AG04449 (cell line): ENCODE measurements at regions not wholly inside any gene's neighbourhood (a gene's known extent, or its start where the extent isn't known, plus 50 kb on each side); places are given as distances from the start of the nearest gene placed in this dataset.

Experiments used
- CTCF ChIA-PET: fragments of 350-600 bp; formaldehyde crosslinking; extraction: SDS; loops from one replicate; lab custom pipeline; 2021; ENCODE audit warnings: antibody characterized with exemption; lab: Yijun Ruan, JAX
- POLR2A ChIA-PET: fragments of 400-600, 350-600 bp; formaldehyde crosslinking; extraction: SDS; loops from one replicate; lab custom pipeline; 2020; ENCODE audit warnings: antibody characterized with exemption, inconsistent platforms; lab: Yijun Ruan, JAX
- DNase-seq: peaks from one replicate; pipeline ENCODE4 v3.0.0-alpha.2; 2010; ENCODE audit warnings: low read depth, low spot score
- H3K4me3 ChIP-seq: 2 replicates; pipeline ENCODE4 v1.5.1; 2011; ENCODE audit warnings: low read depth, mild to moderate bottlenecking, control low read depth, low read length
- CTCF ChIP-seq: IDR thresholded peaks from one replicate; pipeline ENCODE4 v1.5.1; 2011; ENCODE audit warnings: mild to moderate bottlenecking, moderate library complexity, low read length, control low read depth, inconsistent platforms; ENCODE audit not compliant: insufficient read depth; ENCODE audit errors: missing control alignments

DNA sequence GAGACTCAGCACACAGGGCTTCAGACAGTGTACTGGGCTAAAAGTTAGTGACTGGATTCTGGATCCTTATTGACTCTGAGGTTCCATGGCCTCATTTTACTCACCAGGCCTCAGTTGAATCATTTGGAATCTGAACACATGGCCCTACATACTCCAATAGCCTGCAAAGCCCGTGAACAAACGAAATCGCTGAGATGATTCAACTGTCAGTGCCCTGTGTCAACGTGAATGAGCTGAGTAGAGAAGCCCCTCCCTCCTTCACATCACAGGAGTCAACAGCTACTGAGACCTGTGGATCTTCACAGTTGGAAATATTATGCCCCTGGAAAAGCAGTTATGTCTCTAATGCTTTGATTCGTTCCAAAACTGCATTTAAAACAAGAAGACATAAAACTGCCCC, 429.3 kb downstream of the GADD45G start:
- POLR2A ChIA-PET, result no interaction called here
- TF ChIP-seq CTCF, result no peak

GRCh38 chr9:90035471-90035870, 430.7 kb downstream of the GADD45G start:
- ChIA-PET CTCF (no interaction called here), POLR2A (no interaction called here)

More for the DNA sequence above, 429.3 kb downstream of the GADD45G start:
- CTCF ChIA-PET, result no interaction called here
- H3K4me3 ChIP-seq, result no peak overlapping the region
- DNase-seq, result no peak

DNA sequence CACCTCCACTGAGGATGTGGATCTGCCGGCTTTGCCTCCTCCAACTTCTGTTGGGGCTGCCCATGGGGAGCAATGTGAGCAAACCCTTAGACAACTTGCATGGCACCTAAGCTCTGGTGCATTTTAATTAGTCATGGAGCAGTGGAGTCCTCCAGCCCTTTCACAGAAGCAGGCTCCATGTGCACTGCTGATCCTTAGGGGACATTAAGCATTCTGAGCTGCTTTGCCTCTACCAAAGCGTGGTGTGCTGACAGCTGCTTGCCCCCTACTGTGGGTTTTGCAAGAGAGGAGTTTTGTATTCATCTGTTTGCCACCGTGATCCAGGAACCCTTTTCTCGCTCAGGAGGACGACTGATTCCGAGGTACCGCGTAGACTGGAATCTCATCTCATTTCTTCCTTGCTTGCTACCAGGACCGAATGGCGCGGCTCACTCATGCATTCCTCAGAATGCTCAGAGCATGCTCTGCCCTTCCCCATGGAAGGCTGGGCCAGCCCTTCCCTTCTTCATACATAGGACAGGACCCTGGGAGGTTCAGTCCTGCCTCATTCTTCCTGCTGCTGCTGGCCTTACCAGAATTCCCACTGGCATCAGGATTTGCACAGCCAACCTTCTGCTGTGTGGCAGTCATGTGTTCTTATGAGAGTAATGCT, 432.5 kb downstream of the GADD45G start:
- H3K4me3 ChIP-seq, result no peak overlapping the region
- ChIA-PET POLR2A (no interaction called here), CTCF (no interaction called here)
- no peak for DNase-seq
- TF ChIP-seq CTCF, result no peak

More at GRCh38 chr9:90035471-90035870, 430.7 kb downstream of the GADD45G start:
- no peak overlapping the region for H3K4me3 ChIP-seq
- no peak for TF ChIP-seq CTCF
- no peak for DNase-seq

GRCh38 chr9:90038763-90039162, 434.0 kb downstream of the GADD45G start:
- no peak for DNase-seq
- H3K4me3 ChIP-seq, result no peak overlapping the region
- ChIA-PET POLR2A (no interaction called here), CTCF (no interaction called here)
- TF ChIP-seq CTCF, result no peak

DNA sequence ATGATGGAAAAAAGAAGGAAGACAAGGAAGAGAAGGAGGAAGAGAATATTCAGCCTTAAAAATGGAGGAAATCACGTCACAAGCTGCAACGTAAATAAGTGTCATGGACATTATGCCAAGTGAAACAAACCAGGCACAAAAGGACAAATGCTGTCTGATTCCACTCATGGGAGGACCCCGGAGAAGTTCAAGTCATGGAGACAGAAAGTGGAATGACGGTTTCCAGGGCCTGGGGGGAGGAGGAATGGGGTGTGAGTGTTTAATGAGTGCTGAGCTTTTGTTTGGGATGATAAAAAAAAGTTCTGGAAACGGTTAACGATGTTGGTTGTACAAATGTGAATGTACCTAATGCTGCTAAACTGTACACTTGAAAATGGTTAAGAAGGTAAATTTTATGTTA, 439.5 kb downstream of the GADD45G start:
- ChIA-PET POLR2A (no interaction called here), CTCF (no interaction called here)
- H3K4me3 ChIP-seq, result no peak overlapping the region
- no peak for DNase-seq
- no peak for TF ChIP-seq CTCF

- H3K4me3 ChIP-seq, result no peak overlapping the region
- CTCF ChIA-PET, result no interaction called here
- POLR2A ChIA-PET, result no interaction called here
Observed at GRCh38 chr9:90044710-90045151, 439.9 kb downstream of the GADD45G start.

More at GRCh38 chr9:90044710-90045151, 439.9 kb downstream of the GADD45G start:
- no peak for DNase-seq
- no peak for TF ChIP-seq CTCF
